ENCODE measurements at regions not wholly inside any gene's neighbourhood (a gene's known extent, or its start where the extent isn't known, plus 50 kb on each side); places are given as distances from the start of the nearest gene placed in this dataset.

GRCh38 chr13:63433546-63434150 is 2018.0 kb upstream of the PCDH20 start:
- no peak for DNase-seq (ENCODE audit: low spot score)
- no peak overlapping the region for H3K27ac ChIP-seq (ENCODE audit: low read depth in 1 of 2, low read length in 2 of 2)

More at GRCh38 chr13:63433546-63434150, 2018.0 kb upstream of the PCDH20 start:
- Histone ChIP-seq H3K36me3 (ENCODE audit: control insufficient read depth in 4 of 4, insufficient read depth in 3 of 4, low read depth in 1 of 4, low read length in 3 of 4) (no peaks in the 10 kb centered on the region), H3K4me3 (ENCODE audit: low read depth in 1 of 3, low read length in 3 of 3) (no peak overlapping the region), H3K9me3 (ENCODE audit: control insufficient read depth in 4 of 4, low read length in 3 of 4) (no peaks in the 10 kb centered on the region), H3K27me3 (ENCODE audit: control insufficient read depth in 4 of 4, insufficient read depth in 4 of 4, low read length in 3 of 4) (no peaks in the 10 kb centered on the region), H3K9ac (ENCODE audit: low read depth in 1 of 2, low read length in 2 of 2) (no peak overlapping the region), H3K4me1 (ENCODE audit: control insufficient read depth in 4 of 4, insufficient read depth in 4 of 4, low read length in 3 of 4) (no peaks in the 10 kb centered on the region)
- TF ChIP-seq SP1 (IDR thresholded peaks at IDR 0.05) (no peak), NR2F2 (IDR thresholded peaks at IDR 0.05) (no peak), GABPA (IDR thresholded peaks at IDR 0.05 in 1 of 2, conservative IDR thresholded peaks at IDR 0.05 in 1 of 2) (no peak), ATF3 (IDR thresholded peaks at IDR 0.05) (no peak), JUND (IDR thresholded peaks at IDR 0.05) (no peak), FOXA1 (IDR thresholded peaks at IDR 0.05) (no peak), REST (IDR thresholded peaks at IDR 0.05) (no peak), FOXA2 (IDR thresholded peaks at IDR 0.05) (no peak), CTCF (IDR thresholded peaks at IDR 0.05; ENCODE audit: low read depth, low read length, missing input control) (no peak), TAF1 (conservative IDR thresholded peaks at IDR 0.05) (no peak), RXRA (IDR thresholded peaks at IDR 0.05) (no peak), ZBTB33 (IDR thresholded peaks at IDR 0.05) (no peak), RAD21 (IDR thresholded peaks at IDR 0.05) (no peak)

Measured in liver (tissue), 7 donors.